NCI-H2227 treated with DMSO at 0.1 percent for 48 hours (cell line): ENCODE measurements at regions not wholly inside any gene's neighbourhood (a gene's known extent, or its start where the extent isn't known, plus 50 kb on each side); places are given as distances from the start of the nearest gene placed in this dataset.

ENCODE experiments used
- DNase-seq: peaks from one replicate; lab custom pipeline; 2025; lab: John Stamatoyannopoulos, UW

- DNase-seq = no peak
Measured at GRCh38 chr6:95780037-95780436, 202.7 kb downstream of the MANEA start.

- DNase-seq = no peak
Measured at GRCh38 chr6:95784019-95784418, 206.7 kb downstream of the MANEA start.

GRCh38 chr6:95784869-95785268 is 207.5 kb downstream of the MANEA start:
- no peak for DNase-seq

- DNase-seq = no peak
Measured at GRCh38 chr6:95785785-95786184, 208.4 kb downstream of the MANEA start.

GRCh38 chr6:95786802-95787201 is 209.5 kb downstream of the MANEA start:
- no peak for DNase-seq

GRCh38 chr6:95790787-95791186 is 213.5 kb downstream of the MANEA start:
- no peak for DNase-seq

GRCh38 chr6:95794749-95795148 is 217.4 kb downstream of the MANEA start:
- no peak for DNase-seq

GRCh38 chr6:95795927-95796326 is 218.6 kb downstream of the MANEA start:
- no peak for DNase-seq

- no peak for DNase-seq
Measured at GRCh38 chr6:95797054-95797453, 218.7 kb upstream of the FUT9 start.

GRCh38 chr6:95802978-95803377 is 212.8 kb upstream of the FUT9 start:
- no peak for DNase-seq

- no peak for DNase-seq
Measured at GRCh38 chr6:95803889-95804288, 211.9 kb upstream of the FUT9 start.

- no peak for DNase-seq
Measured at GRCh38 chr6:95804847-95805541, 210.8 kb upstream of the FUT9 start.

GRCh38 chr6:95805699-95806098 is 210.1 kb upstream of the FUT9 start:
- no peak for DNase-seq

GRCh38 chr6:95815389-95816056 is 200.3 kb upstream of the FUT9 start:
- no peak for DNase-seq

- DNase-seq = no peak
Measured at GRCh38 chr6:95819461-95819860, 196.3 kb upstream of the FUT9 start.

GRCh38 chr6:95819939-95820338 is 195.8 kb upstream of the FUT9 start:
- DNase-seq = no peak

GRCh38 chr6:95830859-95831557 is 184.8 kb upstream of the FUT9 start:
- DNase-seq = no peak

- DNase-seq = no peak
Measured at GRCh38 chr6:95837890-95838289, 177.9 kb upstream of the FUT9 start.

GRCh38 chr6:95841560-95841959 is 174.2 kb upstream of the FUT9 start:
- no peak for DNase-seq

GRCh38 chr6:95846652-95847051 is 169.1 kb upstream of the FUT9 start:
- DNase-seq = no peak

- peak; percentile 18 for DNase-seq
Measured at GRCh38 chr6:95847061-95847460, 168.7 kb upstream of the FUT9 start.

- no peak for DNase-seq
Measured at GRCh38 chr6:95848717-95849116, 167.1 kb upstream of the FUT9 start.

- no peak for DNase-seq
Measured at GRCh38 chr6:95856876-95857364, 158.9 kb upstream of the FUT9 start.
